ENCODE measurements at regions not wholly inside any gene's neighbourhood (a gene's known extent, or its start where the extent isn't known, plus 50 kb on each side); places are given as distances from the start of the nearest gene placed in this dataset.
"Not testable (repeated sequence)": the region's sequence is repeated elsewhere in the genome, so short reads cannot be mapped to it uniquely, and the experiment has no call there.

- TF ChIP-seq CTCF, POLR2A (IDR thresholded peaks at IDR 0.05): not testable (repeated sequence)
Measured at GRCh38 chr14:106556211-106556610, 1029.8 kb downstream of the TMEM121 start.
